Lower leg skin (tissue), 4 donors: ENCODE measurements at regions not wholly inside any gene's neighbourhood (a gene's known extent, or its start where the extent isn't known, plus 50 kb on each side); places are given as distances from the start of the nearest gene placed in this dataset.

Experiments used
- DNase-seq, 2 donors: peaks; one replicate each; pipeline ENCODE4 v3.0.0-alpha.2; 2019; ENCODE audit warnings: low spot score in 2 of 2
- H3K4me3 ChIP-seq: fragments of 200-600 bp; sonication (generic); 2 replicates; pipeline ENCODE4 v1.5.1; 2017; ENCODE audit warnings: mild to moderate bottlenecking, low read depth; ENCODE audit not compliant: poor library complexity, severe bottlenecking
- CTCF ChIP-seq, 3 donors: fragments of 450-650 bp; IDR thresholded peaks; one replicate each; pipeline ENCODE4 v1.5.1; 2016; ENCODE audit warnings: antibody characterized with exemption in 3 of 3, mild to moderate bottlenecking in 3 of 3, moderate library complexity in 2 of 3
- POLR2A ChIP-seq, 2 donors: fragments of 450-650 bp; IDR thresholded peaks; one replicate each; pipeline ENCODE4 v1.6.1; 2016 to 2017; ENCODE audit warnings: antibody characterized with exemption in 2 of 2, mild to moderate bottlenecking in 1 of 2, moderate library complexity in 1 of 2
- WGBS, 2 donors: methylation state at CpG; one replicate each; pipeline ENCODE4 v1.1.5; 2018; 5-methylcytosine and 5-hydroxymethylcytosine counted together
- intact Hi-C: fragments of 100-400 bp; cut with DNase I; formaldehyde crosslinking; loops from one replicate; pipeline ENCODE4 v1.15.0; 2023; ENCODE audit warnings: low total_unique reads

DNA sequence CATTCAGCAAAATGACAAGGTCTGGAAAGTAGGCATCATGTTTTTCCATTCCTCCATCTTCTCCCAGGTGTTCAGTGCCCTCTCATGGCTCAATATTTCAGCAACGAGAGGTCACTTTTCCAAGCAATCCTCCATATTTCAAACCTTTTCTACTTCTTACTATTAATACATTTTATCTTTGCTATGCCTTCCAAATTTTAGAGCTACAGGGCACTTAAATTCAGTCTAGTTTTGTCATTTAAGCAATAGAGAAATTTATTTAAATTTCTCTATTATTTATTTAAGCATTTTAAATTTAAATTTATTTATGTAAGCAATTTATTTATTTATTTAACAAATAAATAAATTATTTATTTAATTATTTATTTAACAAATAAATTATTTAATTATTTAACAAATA lies 305.1 kb upstream of the ANXA10 start:
- TF ChIP-seq CTCF (IDR thresholded peaks at IDR 0.05) (no peak), POLR2A (IDR thresholded peaks at IDR 0.05) (no peak)
- intact Hi-C loops, result no loop called here
- 87 to 91% methylated on average over 1 of the region's 1 CpG for WGBS, 2 donors
- DNase-seq, result no peak
- no peak overlapping the region for H3K4me3 ChIP-seq

DNA sequence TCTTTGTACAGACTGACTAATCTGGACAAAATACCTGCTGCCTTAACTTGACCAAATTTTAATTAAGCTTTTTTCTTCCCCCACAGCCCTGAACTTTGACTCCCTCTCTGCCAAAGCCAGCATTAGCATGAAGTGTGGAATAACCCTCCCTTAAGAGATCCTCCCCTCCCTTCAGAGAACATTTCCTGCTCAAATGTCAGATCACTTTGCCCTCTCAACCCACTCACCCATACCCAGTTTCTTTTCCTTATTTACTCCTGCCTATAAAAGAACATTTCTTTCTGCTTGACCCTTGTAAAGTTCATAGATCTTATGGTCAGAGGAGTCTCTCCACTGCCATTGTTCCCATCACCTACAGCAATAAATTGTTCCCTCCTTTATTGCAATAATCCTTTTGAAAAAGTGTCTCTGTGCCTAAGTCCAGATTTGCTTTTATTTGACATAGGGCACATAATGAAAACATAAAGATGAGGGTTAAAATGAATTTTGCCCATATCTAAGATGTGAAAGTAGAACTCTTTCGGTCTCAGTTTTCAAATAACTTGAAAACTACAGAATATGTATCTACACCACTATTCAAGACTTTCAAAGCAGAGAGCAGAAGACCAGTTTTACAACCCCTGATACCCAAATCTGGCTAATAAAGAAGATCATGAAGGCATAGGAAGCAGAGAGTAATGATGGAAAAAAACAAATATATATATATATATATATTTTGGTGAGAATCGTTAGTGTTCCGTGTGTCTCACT lies 289.7 kb upstream of the ANXA10 start:
- TF ChIP-seq CTCF (IDR thresholded peaks at IDR 0.05), result no peak
- no peak for TF ChIP-seq POLR2A (IDR thresholded peaks at IDR 0.05)
- intact Hi-C loops, result no loop called here
- DNase-seq, result no peak
- no peak overlapping the region for H3K4me3 ChIP-seq
- WGBS, 2 donors, result 91 to 96% methylated on average over 3 of the region's 3 CpGs

GRCh38 chr4:167811958-167812357 lies 280.4 kb upstream of the ANXA10 start:
- intact Hi-C loops, result no loop called here
- H3K4me3 ChIP-seq, result no peak overlapping the region
- 39 to 63% methylated on average over 1 of the region's 1 CpG for WGBS, 2 donors
- TF ChIP-seq CTCF (IDR thresholded peaks at IDR 0.05), result no peak
- TF ChIP-seq POLR2A (IDR thresholded peaks at IDR 0.05), result no peak
- no peak for DNase-seq

DNA sequence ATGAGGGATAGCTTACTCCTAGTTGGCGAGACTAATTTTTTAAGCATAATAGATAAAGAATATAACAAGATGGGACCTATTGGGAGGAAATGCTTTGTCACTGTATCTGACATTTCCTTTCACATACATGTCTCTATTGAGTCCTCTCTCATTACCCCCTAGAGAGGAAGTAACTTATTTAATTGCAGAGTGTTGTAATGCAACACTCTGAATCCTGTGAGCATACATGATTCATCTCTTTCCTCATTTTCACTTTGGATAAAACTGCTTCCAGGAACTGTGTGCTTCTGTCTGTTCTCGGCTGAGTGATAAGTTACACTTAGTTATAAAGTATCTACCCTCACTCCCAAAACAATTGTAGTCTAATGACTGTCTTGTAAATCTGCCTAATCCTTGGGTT lies 266.1 kb upstream of the ANXA10 start:
- no peak overlapping the region for H3K4me3 ChIP-seq
- no peak for TF ChIP-seq POLR2A (IDR thresholded peaks at IDR 0.05)
- TF ChIP-seq CTCF (IDR thresholded peaks at IDR 0.05), result no peak
- 71 to 75% methylated on average over 2 of the region's 2 CpGs for WGBS, 2 donors
- DNase-seq, result no peak
- intact Hi-C loops, result no loop called here

DNA sequence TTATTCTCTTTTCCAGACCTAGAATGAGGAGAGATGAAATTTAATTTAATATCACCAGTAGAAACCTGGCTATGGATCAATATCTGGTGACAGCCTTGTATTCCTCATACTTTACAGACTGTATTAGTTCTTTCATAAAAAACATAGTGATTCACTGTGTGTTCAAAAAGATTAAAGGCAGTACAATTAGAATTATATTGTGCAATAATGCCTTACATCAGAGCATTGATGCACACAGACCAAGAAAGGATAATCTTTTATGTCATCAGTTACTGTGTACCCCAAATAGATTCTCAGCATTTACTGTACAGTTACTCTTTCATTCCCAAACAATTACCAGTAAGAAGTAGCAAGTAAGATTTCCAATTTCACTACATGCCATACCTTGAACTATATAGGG lies 260.5 kb upstream of the ANXA10 start:
- no peak overlapping the region for H3K4me3 ChIP-seq
- DNase-seq, result no peak
- no peak for TF ChIP-seq POLR2A (IDR thresholded peaks at IDR 0.05)
- TF ChIP-seq CTCF (IDR thresholded peaks at IDR 0.05), result no peak
- intact Hi-C loops, result no loop called here

DNA sequence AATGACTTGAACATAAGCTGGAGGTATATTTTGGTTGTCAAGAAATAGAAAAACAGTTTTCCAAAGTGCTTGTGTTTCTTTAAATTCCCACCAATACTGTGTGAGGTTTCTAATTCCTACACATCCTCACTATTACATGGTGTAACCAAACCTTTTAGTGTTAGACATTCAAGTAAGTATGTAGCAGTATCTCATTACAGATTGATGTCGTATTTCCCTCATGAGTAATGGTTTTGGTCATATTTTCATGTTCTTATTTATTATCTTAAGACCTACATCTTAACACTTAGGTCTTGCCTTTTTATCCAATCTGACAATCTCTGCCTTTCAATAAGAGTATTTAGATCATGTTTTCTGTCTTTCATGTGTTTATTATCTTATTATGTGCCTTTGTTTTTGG lies 253.7 kb upstream of the ANXA10 start:
- no peak overlapping the region for H3K4me3 ChIP-seq
- WGBS, 2 donors, result 83 to 87% methylated on average over 1 of the region's 1 CpG
- no peak for TF ChIP-seq CTCF (IDR thresholded peaks at IDR 0.05)
- no peak for TF ChIP-seq POLR2A (IDR thresholded peaks at IDR 0.05)
- intact Hi-C loops, result no loop called here
- no peak for DNase-seq
